ENCODE measurements at regions not wholly inside any gene's neighbourhood (a gene's known extent, or its start where the extent isn't known, plus 50 kb on each side); places are given as distances from the start of the nearest gene placed in this dataset.

- intact Hi-C loops (cut with DNase I): no loop called here
Observed at GRCh38 chr3:193187070-193187722, 53.8 kb upstream of the PLAAT1 start.

GRCh38 chr3:193190146-193190786, 50.8 kb upstream of the PLAAT1 start:
- no peak overlapping the region for H3K4me3 ChIP-seq
- 63% methylated on average over 2 of the region's 2 CpGs for WGBS
- intact Hi-C loops (cut with DNase I): no loop called here

More at GRCh38 chr3:193187070-193187722, 53.8 kb upstream of the PLAAT1 start:
- H3K36me3 ChIP-seq: no peaks in the 10 kb centered on the region
- H3K27ac ChIP-seq (replicated peaks in 1 of 4): no peak overlapping the region
- TF ChIP-seq, protein P1, sequence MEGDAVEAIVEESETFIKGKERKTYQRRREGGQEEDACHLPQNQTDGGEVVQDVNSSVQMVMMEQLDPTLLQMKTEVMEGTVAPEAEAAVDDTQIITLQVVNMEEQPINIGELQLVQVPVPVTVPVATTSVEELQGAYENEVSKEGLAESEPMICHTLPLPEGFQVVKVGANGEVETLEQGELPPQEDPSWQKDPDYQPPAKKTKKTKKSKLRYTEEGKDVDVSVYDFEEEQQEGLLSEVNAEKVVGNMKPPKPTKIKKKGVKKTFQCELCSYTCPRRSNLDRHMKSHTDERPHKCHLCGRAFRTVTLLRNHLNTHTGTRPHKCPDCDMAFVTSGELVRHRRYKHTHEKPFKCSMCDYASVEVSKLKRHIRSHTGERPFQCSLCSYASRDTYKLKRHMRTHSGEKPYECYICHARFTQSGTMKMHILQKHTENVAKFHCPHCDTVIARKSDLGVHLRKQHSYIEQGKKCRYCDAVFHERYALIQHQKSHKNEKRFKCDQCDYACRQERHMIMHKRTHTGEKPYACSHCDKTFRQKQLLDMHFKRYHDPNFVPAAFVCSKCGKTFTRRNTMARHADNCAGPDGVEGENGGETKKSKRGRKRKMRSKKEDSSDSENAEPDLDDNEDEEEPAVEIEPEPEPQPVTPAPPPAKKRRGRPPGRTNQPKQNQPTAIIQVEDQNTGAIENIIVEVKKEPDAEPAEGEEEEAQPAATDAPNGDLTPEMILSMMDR (IDR thresholded peaks at IDR 0.05): no peak
- no peak for TF ChIP-seq POLR2AphosphoS5 (IDR thresholded peaks at IDR 0.05)
- TF ChIP-seq POLR2A (IDR thresholded peaks at IDR 0.05; ENCODE audit: low read depth): no peak
- TF ChIP-seq EP300 (IDR thresholded peaks at IDR 0.05): no peak
- no peak for DNase-seq (ENCODE audit: extremely low spot score)
- WGBS: 78% methylated on average over 6 of the region's 6 CpGs
- no peaks in the 10 kb centered on the region for H3K27me3 ChIP-seq
- no peak overlapping the region for H3K4me3 ChIP-seq
- no peaks in the 10 kb centered on the region for H3K4me1 ChIP-seq
- H3K9me3 ChIP-seq: no peaks in the 10 kb centered on the region

More at GRCh38 chr3:193190146-193190786, 50.8 kb upstream of the PLAAT1 start:
- H3K27ac ChIP-seq (replicated peaks in 1 of 4): no peak overlapping the region
- no peaks in the 10 kb centered on the region for H3K4me1 ChIP-seq
- DNase-seq (ENCODE audit: extremely low spot score): no peak
- no peaks in the 10 kb centered on the region for H3K27me3 ChIP-seq
- H3K9me3 ChIP-seq: no peaks in the 10 kb centered on the region
- no peak for TF ChIP-seq EP300 (IDR thresholded peaks at IDR 0.05)
- TF ChIP-seq, protein P1 (IDR thresholded peaks at IDR 0.05): peak in 2 of 3 experiments; percentile 21 to 25
- H3K36me3 ChIP-seq: no peaks in the 10 kb centered on the region
